Kidney (tissue), 13 donors: ENCODE measurements at regions not wholly inside any gene's neighbourhood (a gene's known extent, or its start where the extent isn't known, plus 50 kb on each side); places are given as distances from the start of the nearest gene placed in this dataset.
"Not testable (repeated sequence)": the region's sequence is repeated elsewhere in the genome, so short reads cannot be mapped to it uniquely, and the experiment has no call there.

Experiments used
- DNase-seq, 5 donors: peaks; one replicate each; pipeline ENCODE4 v3.0.0-alpha.2; 2013 to 2020
- FAIRE-seq: peaks from 2 replicates; lab custom pipeline; 2012; peaks lifted over from hg19 to GRCh38; lab: Jason Lieb, UNC
- H3K27ac ChIP-seq, 2 donors: one replicate each; pipeline ENCODE4 v1.7.0; 2013; ENCODE audit warnings: low read depth in 2 of 2, low read length in 2 of 2, inconsistent platforms in 1 of 2
- H3K27me3 ChIP-seq: one replicate; pipeline ENCODE4 v1.7.1; 2013; ENCODE audit warnings: low read length, inconsistent platforms; ENCODE audit not compliant: control insufficient read depth, insufficient read depth
- H3K36me3 ChIP-seq, 3 donors: one replicate each; pipeline versions ENCODE4 v1.7.0 to v1.7.1; 2013; ENCODE audit warnings: low read length in 3 of 3, control low read depth in 1 of 3, inconsistent platforms in 1 of 3; ENCODE audit not compliant: insufficient read depth in 3 of 3, control insufficient read depth in 2 of 3
- H3K4me1 ChIP-seq, 3 donors: one replicate each; pipeline versions ENCODE4 v1.7.0 to v1.7.1; 2013; ENCODE audit warnings: low read length in 3 of 3, inconsistent platforms in 1 of 3, low read depth in 1 of 3; ENCODE audit not compliant: control insufficient read depth in 2 of 3, insufficient read depth in 2 of 3
- H3K4me3 ChIP-seq, 3 donors: one replicate each; pipeline versions ENCODE4 v1.7.0 to v1.8.1; 2013; ENCODE audit warnings: low read length in 3 of 3, control low read depth in 1 of 3, inconsistent platforms in 1 of 3
- H3K9ac ChIP-seq, 3 donors: one replicate each; pipeline versions ENCODE4 v1.7.0 to v1.7.1; 2013; ENCODE audit warnings: low read length in 3 of 3, control low read depth in 1 of 3, inconsistent platforms in 1 of 3
- H3K9me3 ChIP-seq, 3 donors: one replicate each; pipeline versions ENCODE4 v1.7.0 to v1.7.1; 2013; ENCODE audit warnings: low read length in 3 of 3, control low read depth in 1 of 3, inconsistent platforms in 1 of 3; ENCODE audit not compliant: control insufficient read depth in 2 of 3, insufficient read depth in 1 of 3
- CTCF ChIP-seq: IDR thresholded peaks from 3 replicates; pipeline ENCODE4 v1.5.1; 2012; ENCODE audit warnings: mild to moderate bottlenecking, moderate library complexity, borderline replicate concordance; ENCODE audit not compliant: insufficient read depth; ENCODE audit errors: extremely low read depth
- intact Hi-C: fragments of 100-400 bp; cut with DNase I; formaldehyde crosslinking; loops from one replicate; pipeline ENCODE4 v1.11.1; 2022
- donor health status: control.
- donor health status: control.
- donor health status: control.
- donor health status: control.
- donor health status: control.
- donor health status: DM: yes; HTN: yes; CAD: no.
- donor health status: Normal renal cell carcinoma (clear cell type).

- no peak for TF ChIP-seq CTCF
- H3K9ac ChIP-seq, result no peak overlapping the region
- H3K27ac ChIP-seq, result no peak overlapping the region
- FAIRE-seq, result no peak
- no peak overlapping the region for H3K4me3 ChIP-seq
- H3K27me3 ChIP-seq, result no peaks in the 10 kb centered on the region
- DNase-seq, result no peak
- H3K36me3 ChIP-seq, result no peaks in the 10 kb centered on the region
- no peaks in the 10 kb centered on the region for H3K9me3 ChIP-seq
- H3K4me1 ChIP-seq, result peaks cover 0 to 3% (median 0%) of the 10 kb centered on the region in 3 donors
- intact Hi-C loops, result no loop called here
Observed at GRCh38 chr6:4250645-4251044, 115.3 kb upstream of the ECI2 start.

- H3K27me3 ChIP-seq, H3K4me3 ChIP-seq, DNase-seq, H3K36me3 ChIP-seq, FAIRE-seq, H3K9me3 ChIP-seq, H3K9ac ChIP-seq, H3K4me1 ChIP-seq, intact Hi-C loops, H3K27ac ChIP-seq: not testable (repeated sequence)
Observed at GRCh38 chr6:4243832-4244231, 108.5 kb upstream of the ECI2 start.

- Histone ChIP-seq H3K4me3 (no peak overlapping the region), H3K4me1 (no peaks in the 10 kb centered on the region), H3K9ac (no peak overlapping the region), H3K27me3 (no peaks in the 10 kb centered on the region), H3K36me3 (no peaks in the 10 kb centered on the region), H3K9me3 (peaks cover 0 to 4% (median 0%) of the 10 kb centered on the region in 3 donors), H3K27ac (no peak overlapping the region)
- FAIRE-seq (no peak), DNase-seq (no peak)
- intact Hi-C loops, result no loop called here
- no peak for TF ChIP-seq CTCF
Observed at GRCh38 chr6:4243237-4243636, 107.9 kb upstream of the ECI2 start.

- Histone ChIP-seq H3K4me1 (no peaks in the 10 kb centered on the region), H3K9ac (no peak overlapping the region), H3K9me3 (peaks cover 0 to 4% (median 0%) of the 10 kb centered on the region in 3 donors), H3K4me3 (no peak overlapping the region), H3K27me3 (no peaks in the 10 kb centered on the region), H3K36me3 (no peaks in the 10 kb centered on the region), H3K27ac (no peak overlapping the region)
- no peak for TF ChIP-seq CTCF
- intact Hi-C loops, result no loop called here
- DNase-seq (no peak), FAIRE-seq (no peak)
Observed at GRCh38 chr6:4242601-4243000, 107.2 kb upstream of the ECI2 start.
